K562 (cell line): ENCODE measurements at regions not wholly inside any gene's neighbourhood (a gene's known extent, or its start where the extent isn't known, plus 50 kb on each side); places are given as distances from the start of the nearest gene placed in this dataset.

Experiments
- HNRNPUL1 ChIP-seq: fragments of 200-400 bp; formaldehyde crosslinking; IDR thresholded peaks from 2 replicates; pipeline ENCODE4 v1.6.1; 2017; ENCODE audit warnings: low read length
- SAFB ChIP-seq: fragments of 200-400 bp; formaldehyde crosslinking; IDR thresholded peaks from 2 replicates; pipeline ENCODE4 v1.6.1; 2017; ENCODE audit warnings: low read depth, low read length, borderline replicate concordance
- ZNF23 ChIP-seq: fragments of 250-450 bp; sonication (Bioruptor Pico); IDR thresholded peaks from 2 replicates; pipeline ENCODE4 v1.4.0; 2020; ENCODE audit warnings: mild to moderate bottlenecking
- TF ChIP-seq, protein P1 (sequence below): fragments of 450-650 bp; IDR thresholded peaks from 2 replicates; pipeline ENCODE4 v1.6.1; 2016; ENCODE audit warnings: low read depth

DNA sequence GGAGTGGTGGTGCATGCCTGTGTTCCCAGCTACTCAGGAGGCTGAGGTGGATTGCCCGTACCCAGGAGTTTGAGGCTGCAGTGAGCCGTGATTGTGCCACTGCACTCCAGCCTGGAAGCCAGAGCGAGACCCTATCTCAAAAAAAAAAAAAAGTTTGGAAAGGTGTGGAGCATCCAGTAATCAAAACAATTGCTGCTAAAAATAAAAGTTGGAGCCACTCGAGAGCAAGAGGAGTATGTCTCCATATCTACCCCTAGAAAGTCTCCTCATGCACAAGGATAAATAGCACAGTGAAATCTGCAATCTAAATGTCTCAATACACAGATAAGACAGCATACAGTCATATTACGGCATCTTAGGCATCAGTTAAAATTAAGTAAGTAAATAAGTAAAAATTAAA is 81.5 kb upstream of the NEBL start (continued):
- TF ChIP-seq, protein P1, sequence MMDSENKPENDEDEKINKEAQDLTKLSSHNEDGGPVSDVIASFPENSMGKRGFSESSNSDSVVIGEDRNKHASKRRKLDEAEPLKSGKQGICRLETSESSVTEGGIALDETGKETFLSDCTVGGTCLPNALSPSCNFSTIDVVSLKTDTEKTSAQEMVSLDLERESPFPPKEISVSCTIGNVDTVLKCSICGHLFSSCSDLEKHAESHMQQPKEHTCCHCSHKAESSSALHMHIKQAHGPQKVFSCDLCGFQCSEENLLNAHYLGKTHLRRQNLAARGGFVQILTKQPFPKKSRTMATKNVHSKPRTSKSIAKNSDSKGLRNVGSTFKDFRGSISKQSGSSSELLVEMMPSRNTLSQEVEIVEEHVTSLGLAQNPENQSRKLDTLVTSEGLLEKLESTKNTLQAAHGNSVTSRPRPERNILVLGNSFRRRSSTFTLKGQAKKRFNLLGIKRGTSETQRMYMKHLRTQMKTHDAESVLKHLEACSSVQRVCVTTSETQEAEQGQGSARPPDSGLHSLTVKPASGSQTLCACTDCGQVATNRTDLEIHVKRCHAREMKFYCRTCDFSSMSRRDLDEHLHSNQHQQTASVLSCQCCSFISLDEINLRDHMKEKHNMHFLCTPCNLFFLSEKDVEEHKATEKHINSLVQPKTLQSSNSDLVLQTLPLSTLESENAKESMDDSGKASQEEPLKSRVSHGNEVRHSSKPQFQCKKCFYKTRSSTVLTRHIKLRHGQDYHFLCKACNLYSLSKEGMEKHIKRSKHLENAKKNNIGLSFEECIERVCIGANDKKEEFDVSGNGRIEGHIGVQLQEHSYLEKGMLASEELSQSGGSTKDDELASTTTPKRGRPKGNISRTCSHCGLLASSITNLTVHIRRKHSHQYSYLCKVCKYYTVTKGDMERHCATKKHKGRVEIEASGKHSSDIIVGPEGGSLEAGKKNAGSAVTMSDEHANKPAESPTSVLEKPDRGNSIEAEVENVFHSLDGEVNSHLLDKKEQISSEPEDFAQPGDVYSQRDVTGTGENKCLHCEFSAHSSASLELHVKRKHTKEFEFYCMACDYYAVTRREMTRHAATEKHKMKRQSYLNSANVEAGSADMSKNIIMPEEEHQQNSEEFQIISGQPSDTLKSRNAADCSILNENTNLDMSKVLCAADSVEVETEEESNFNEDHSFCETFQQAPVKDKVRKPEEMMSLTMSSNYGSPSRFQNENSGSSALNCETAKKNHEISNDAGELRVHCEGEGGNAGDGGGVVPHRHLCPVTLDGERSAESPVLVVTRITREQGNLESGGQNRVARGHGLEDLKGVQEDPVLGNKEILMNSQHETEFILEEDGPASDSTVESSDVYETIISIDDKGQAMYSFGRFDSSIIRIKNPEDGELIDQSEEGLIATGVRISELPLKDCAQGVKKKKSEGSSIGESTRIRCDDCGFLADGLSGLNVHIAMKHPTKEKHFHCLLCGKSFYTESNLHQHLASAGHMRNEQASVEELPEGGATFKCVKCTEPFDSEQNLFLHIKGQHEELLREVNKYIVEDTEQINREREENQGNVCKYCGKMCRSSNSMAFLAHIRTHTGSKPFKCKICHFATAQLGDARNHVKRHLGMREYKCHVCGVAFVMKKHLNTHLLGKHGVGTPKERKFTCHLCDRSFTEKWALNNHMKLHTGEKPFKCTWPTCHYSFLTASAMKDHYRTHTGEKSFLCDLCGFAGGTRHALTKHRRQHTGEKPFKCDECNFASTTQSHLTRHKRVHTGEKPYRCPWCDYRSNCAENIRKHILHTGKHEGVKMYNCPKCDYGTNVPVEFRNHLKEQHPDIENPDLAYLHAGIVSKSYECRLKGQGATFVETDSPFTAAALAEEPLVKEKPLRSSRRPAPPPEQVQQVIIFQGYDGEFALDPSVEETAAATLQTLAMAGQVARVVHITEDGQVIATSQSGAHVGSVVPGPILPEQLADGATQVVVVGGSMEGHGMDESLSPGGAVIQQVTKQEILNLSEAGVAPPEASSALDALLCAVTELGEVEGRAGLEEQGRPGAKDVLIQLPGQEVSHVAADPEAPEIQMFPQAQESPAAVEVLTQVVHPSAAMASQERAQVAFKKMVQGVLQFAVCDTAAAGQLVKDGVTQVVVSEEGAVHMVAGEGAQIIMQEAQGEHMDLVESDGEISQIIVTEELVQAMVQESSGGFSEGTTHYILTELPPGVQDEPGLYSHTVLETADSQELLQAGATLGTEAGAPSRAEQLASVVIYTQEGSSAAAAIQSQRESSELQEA: no peak
- TF ChIP-seq ZNF23 (no peak), HNRNPUL1 (no peak), SAFB (no peak)
